C4-2B (cell line): ENCODE measurements at regions not wholly inside any gene's neighbourhood (a gene's known extent, or its start where the extent isn't known, plus 50 kb on each side); places are given as distances from the start of the nearest gene placed in this dataset.

ENCODE experiments used
- CTCF ChIP-seq: fragments of 450-650 bp; conservative IDR thresholded peaks from 2 replicates; pipeline ENCODE4 v1.5.1; 2017; ENCODE audit warnings: mild to moderate bottlenecking
- ZFX ChIP-seq: fragments of 450-650 bp; IDR thresholded peaks from 2 replicates; pipeline ENCODE4 v1.6.1; 2017

- TF ChIP-seq CTCF, result no peak
- TF ChIP-seq ZFX, result no peak
Measured at GRCh38 chr13:73272831-73273230, 214.0 kb downstream of the KLF5 start.
